ENCODE measurements at regions not wholly inside any gene's neighbourhood (a gene's known extent, or its start where the extent isn't known, plus 50 kb on each side); places are given as distances from the start of the nearest gene placed in this dataset.

DNA sequence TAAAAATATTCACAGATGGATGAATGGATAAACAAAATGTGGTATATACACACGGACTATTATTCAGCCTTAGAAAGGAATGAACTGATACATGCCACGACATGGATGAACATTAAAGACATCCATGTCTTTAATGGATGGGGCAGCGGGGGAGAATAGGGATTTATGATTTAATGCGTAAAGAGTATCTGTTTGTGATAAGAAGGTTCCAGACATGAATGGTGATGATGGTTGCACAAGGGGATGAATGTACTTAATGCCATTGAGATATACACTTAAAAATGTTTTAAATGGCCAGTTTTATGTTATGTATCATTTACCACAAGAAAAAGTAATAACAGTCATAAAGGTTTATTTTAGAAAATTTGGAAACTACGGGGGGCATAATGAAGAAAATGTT lies 108.6 kb upstream of the WLS start:
- H3K9ac ChIP-seq (ENCODE audit: low read length) = no peak overlapping the region
- TF ChIP-seq EZH2 (IDR thresholded peaks at IDR 0.05; ENCODE audit: borderline replicate concordance, low read length) = no peak
- TF ChIP-seq, protein P1, sequence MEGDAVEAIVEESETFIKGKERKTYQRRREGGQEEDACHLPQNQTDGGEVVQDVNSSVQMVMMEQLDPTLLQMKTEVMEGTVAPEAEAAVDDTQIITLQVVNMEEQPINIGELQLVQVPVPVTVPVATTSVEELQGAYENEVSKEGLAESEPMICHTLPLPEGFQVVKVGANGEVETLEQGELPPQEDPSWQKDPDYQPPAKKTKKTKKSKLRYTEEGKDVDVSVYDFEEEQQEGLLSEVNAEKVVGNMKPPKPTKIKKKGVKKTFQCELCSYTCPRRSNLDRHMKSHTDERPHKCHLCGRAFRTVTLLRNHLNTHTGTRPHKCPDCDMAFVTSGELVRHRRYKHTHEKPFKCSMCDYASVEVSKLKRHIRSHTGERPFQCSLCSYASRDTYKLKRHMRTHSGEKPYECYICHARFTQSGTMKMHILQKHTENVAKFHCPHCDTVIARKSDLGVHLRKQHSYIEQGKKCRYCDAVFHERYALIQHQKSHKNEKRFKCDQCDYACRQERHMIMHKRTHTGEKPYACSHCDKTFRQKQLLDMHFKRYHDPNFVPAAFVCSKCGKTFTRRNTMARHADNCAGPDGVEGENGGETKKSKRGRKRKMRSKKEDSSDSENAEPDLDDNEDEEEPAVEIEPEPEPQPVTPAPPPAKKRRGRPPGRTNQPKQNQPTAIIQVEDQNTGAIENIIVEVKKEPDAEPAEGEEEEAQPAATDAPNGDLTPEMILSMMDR (IDR thresholded peaks at IDR 0.05; ENCODE audit: low read length) = no peak

DNA sequence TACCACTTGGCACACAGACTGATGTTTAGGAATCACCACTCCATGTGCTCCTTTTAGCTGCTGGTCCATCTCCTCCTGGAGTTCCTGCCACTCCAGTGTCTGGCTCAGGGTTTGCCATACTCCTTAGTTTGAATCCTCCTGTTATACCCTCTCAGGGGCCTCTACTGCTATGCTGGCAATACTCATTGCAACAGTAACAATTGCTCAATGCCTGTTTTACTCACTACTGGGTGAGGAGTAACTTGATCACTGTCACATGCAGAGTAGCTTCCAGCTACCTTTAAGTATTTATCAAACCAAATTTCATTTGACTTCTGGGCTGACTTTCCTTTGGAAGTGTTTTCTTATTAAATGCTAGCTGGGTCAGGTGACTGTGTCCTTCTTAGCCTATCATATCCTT lies 107.2 kb upstream of the WLS start:
- Histone ChIP-seq H3K9me2 (ENCODE audit: low read depth, low read length) (no peaks in the 10 kb centered on the region), H2AFZ (ENCODE audit: low read length) (no peak overlapping the region), H3K36me3 (ENCODE audit: insufficient read depth, low read length) (no peaks in the 10 kb centered on the region), H3F3A (ENCODE audit: insufficient read depth, low read length) (no peaks in the 10 kb centered on the region), H3K4me3 (ENCODE audit: low read depth, low read length, poor library complexity, severe bottlenecking) (no peak overlapping the region), H3K9me3 (ENCODE audit: low read length) (no peaks in the 10 kb centered on the region), H3K9ac (ENCODE audit: low read length) (no peak overlapping the region), H3K27me3 (ENCODE audit: insufficient read depth, low read length) (no peaks in the 10 kb centered on the region), H3K79me2 (ENCODE audit: insufficient read depth, low read length) (no peaks in the 10 kb centered on the region), H3K4me2 (ENCODE audit: low read length) (no peak overlapping the region), H4K20me1 (ENCODE audit: insufficient read depth, low read length) (no peaks in the 10 kb centered on the region), H3K27ac (ENCODE audit: low read depth, low read length, poor library complexity, severe bottlenecking) (no peak overlapping the region), H3K4me1 (ENCODE audit: insufficient read depth, low read length, severe bottlenecking) (no peaks in the 10 kb centered on the region)
- TF ChIP-seq, protein P1 (IDR thresholded peaks at IDR 0.05; ENCODE audit: low read length) = no peak
- no peak for TF ChIP-seq EZH2 (IDR thresholded peaks at IDR 0.05; ENCODE audit: borderline replicate concordance, low read length)

More for the DNA sequence above, 108.6 kb upstream of the WLS start:
- Histone ChIP-seq H3K4me3 (ENCODE audit: low read depth, low read length, poor library complexity, severe bottlenecking) (no peak overlapping the region), H3F3A (ENCODE audit: insufficient read depth, low read length) (no peaks in the 10 kb centered on the region), H3K27ac (ENCODE audit: low read depth, low read length, poor library complexity, severe bottlenecking) (no peak overlapping the region), H3K9me3 (ENCODE audit: low read length) (no peaks in the 10 kb centered on the region), H3K79me2 (ENCODE audit: insufficient read depth, low read length) (no peaks in the 10 kb centered on the region), H4K20me1 (ENCODE audit: insufficient read depth, low read length) (no peaks in the 10 kb centered on the region), H2AFZ (ENCODE audit: low read length) (no peak overlapping the region), H3K4me2 (ENCODE audit: low read length) (no peak overlapping the region), H3K27me3 (ENCODE audit: insufficient read depth, low read length) (no peaks in the 10 kb centered on the region), H3K9me2 (ENCODE audit: low read depth, low read length) (no peaks in the 10 kb centered on the region), H3K4me1 (ENCODE audit: insufficient read depth, low read length, severe bottlenecking) (no peaks in the 10 kb centered on the region), H3K36me3 (ENCODE audit: insufficient read depth, low read length) (no peaks in the 10 kb centered on the region)

DNA sequence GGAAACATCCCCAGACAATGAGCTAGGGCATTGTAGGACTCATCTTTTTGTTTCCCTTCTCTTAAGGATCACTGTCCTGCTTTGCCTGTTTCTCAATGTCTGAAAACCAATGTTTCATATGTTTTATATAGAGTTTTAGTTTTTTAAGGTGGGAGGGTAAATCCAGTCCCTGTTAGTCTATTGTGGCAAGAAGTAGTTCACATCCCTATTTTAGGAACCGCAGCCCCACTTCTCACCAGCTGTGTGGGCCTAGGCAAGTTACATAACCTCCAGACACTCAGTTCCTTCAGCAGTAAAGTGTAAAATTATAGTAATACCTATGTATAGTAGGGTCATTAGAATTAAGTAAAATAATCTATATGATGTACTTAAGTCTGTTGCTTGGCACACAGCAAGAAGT lies 105.8 kb upstream of the WLS start:
- Histone ChIP-seq H3K4me3 (ENCODE audit: low read depth, low read length, poor library complexity, severe bottlenecking) (no peak overlapping the region), H3K79me2 (ENCODE audit: insufficient read depth, low read length) (no peaks in the 10 kb centered on the region), H3F3A (ENCODE audit: insufficient read depth, low read length) (no peaks in the 10 kb centered on the region), H3K27ac (ENCODE audit: low read depth, low read length, poor library complexity, severe bottlenecking) (no peak overlapping the region), H3K9ac (ENCODE audit: low read length) (no peak overlapping the region), H3K36me3 (ENCODE audit: insufficient read depth, low read length) (no peaks in the 10 kb centered on the region), H3K27me3 (ENCODE audit: insufficient read depth, low read length) (no peaks in the 10 kb centered on the region), H3K4me2 (ENCODE audit: low read length) (no peak overlapping the region), H4K20me1 (ENCODE audit: insufficient read depth, low read length) (no peaks in the 10 kb centered on the region), H3K4me1 (ENCODE audit: insufficient read depth, low read length, severe bottlenecking) (no peaks in the 10 kb centered on the region), H3K9me2 (ENCODE audit: low read depth, low read length) (no peaks in the 10 kb centered on the region), H2AFZ (ENCODE audit: low read length) (no peak overlapping the region), H3K9me3 (ENCODE audit: low read length) (no peaks in the 10 kb centered on the region)
- no peak for TF ChIP-seq EZH2 (IDR thresholded peaks at IDR 0.05; ENCODE audit: borderline replicate concordance, low read length)
- TF ChIP-seq, protein P1 (IDR thresholded peaks at IDR 0.05; ENCODE audit: low read length) = no peak

All from OCI-LY1 (cell line).